Osteocyte (in vitro differentiated cells): ENCODE measurements at regions not wholly inside any gene's neighbourhood (a gene's known extent, or its start where the extent isn't known, plus 50 kb on each side); places are given as distances from the start of the nearest gene placed in this dataset.
A peak's percentile ranks its signal among the peaks of the same experiment; 100 is the strongest.

Experiments used
- DNase-seq: peaks from one replicate; pipeline ENCODE4 v3.0.0; 2021; ENCODE audit warnings: mixed read lengths; ENCODE audit not compliant: unreplicated experiment; ENCODE audit errors: extremely low spot score
- H3K27ac Mint-ChIP-seq: one replicate; pipeline ENCODE4 v1.8.0; 2021; ENCODE audit warnings: mild to moderate bottlenecking, mixed read lengths; ENCODE audit not compliant: unreplicated experiment
- H3K27me3 Mint-ChIP-seq: one replicate; pipeline ENCODE4 v1.8.0; 2021; ENCODE audit warnings: mixed read lengths; ENCODE audit not compliant: unreplicated experiment
- H3K36me3 Mint-ChIP-seq: one replicate; pipeline ENCODE4 v1.8.0; 2021; ENCODE audit warnings: mixed read lengths; ENCODE audit not compliant: unreplicated experiment
- H3K4me1 Mint-ChIP-seq: one replicate; pipeline ENCODE4 v1.8.0; 2021; ENCODE audit warnings: mixed read lengths; ENCODE audit not compliant: unreplicated experiment
- H3K4me3 Mint-ChIP-seq: one replicate; pipeline ENCODE4 v1.8.0; 2021; ENCODE audit warnings: mild to moderate bottlenecking, moderate library complexity, mixed read lengths; ENCODE audit not compliant: unreplicated experiment
- H3K9me3 Mint-ChIP-seq: one replicate; pipeline ENCODE4 v1.8.0; 2021; ENCODE audit warnings: mixed read lengths; ENCODE audit not compliant: unreplicated experiment
- CTCF ChIP-seq: fragments of 200-600 bp; sonication (generic); IDR thresholded peaks from 2 replicates; pipeline ENCODE4 v1.5.0; 2021; ENCODE audit warnings: antibody characterized with exemption, mild to moderate bottlenecking, moderate library complexity

GRCh38 chr1:201748335-201748734 is 80.6 kb upstream of the IPO9 start:
- Mint-ChIP-seq H3K4me3 (peak overlapping the region; percentile 59), H3K4me1 (peaks cover 98% of the 10 kb centered on the region), H3K27ac (peak overlapping the region; percentile 94)

GRCh38 chr1:201749059-201749690 is 79.8 kb upstream of the IPO9 start:
- Mint-ChIP-seq H3K4me3 (peak overlapping the region; percentile 23), H3K36me3 (peaks cover 25% of the 10 kb centered on the region), H3K27me3 (no peaks in the 10 kb centered on the region), H3K4me1 (peaks cover 99% of the 10 kb centered on the region), H3K9me3 (no peaks in the 10 kb centered on the region), H3K27ac (peak overlapping the region; percentile 94)
- TF ChIP-seq CTCF, result no peak
- DNase-seq, result no peak

More at GRCh38 chr1:201748335-201748734, 80.6 kb upstream of the IPO9 start:
- H3K9me3 Mint-ChIP-seq, result no peaks in the 10 kb centered on the region
- TF ChIP-seq CTCF, result no peak
- DNase-seq, result peak; percentile 77
- peaks cover 29% of the 10 kb centered on the region for H3K36me3 Mint-ChIP-seq
- H3K27me3 Mint-ChIP-seq, result no peaks in the 10 kb centered on the region

GRCh38 chr1:201750120-201750519 is 78.8 kb upstream of the IPO9 start:
- Mint-ChIP-seq H3K27me3 (no peaks in the 10 kb centered on the region), H3K9me3 (no peaks in the 10 kb centered on the region), H3K4me1 (peaks cover 100% of the 10 kb centered on the region), H3K36me3 (peaks cover 19% of the 10 kb centered on the region), H3K4me3 (peak overlapping the region; percentile 47), H3K27ac (peak overlapping the region; percentile 94)
- no peak for DNase-seq
- no peak for TF ChIP-seq CTCF

DNA sequence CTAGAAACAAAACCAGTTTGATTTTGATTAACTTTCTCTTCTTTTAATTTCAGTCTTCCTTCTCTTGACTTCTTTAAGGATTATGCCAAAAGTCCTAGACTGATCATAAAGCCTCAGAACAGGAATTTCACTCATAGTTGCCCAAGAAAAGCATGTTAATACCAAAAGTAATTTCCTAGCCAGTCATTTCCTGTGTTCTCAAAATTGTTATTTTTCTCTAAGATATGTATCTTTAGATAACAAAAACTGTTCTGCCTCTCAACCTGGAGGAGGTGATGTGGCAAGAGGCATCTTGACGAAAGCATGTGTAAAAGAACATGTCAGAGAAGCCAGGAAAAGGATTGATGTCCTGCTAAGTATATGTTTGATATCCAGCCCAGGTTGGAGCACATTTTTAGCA is 78.0 kb upstream of the IPO9 start:
- peaks cover 16% of the 10 kb centered on the region for H3K36me3 Mint-ChIP-seq
- no peaks in the 10 kb centered on the region for H3K9me3 Mint-ChIP-seq
- H3K4me1 Mint-ChIP-seq, result peaks cover 100% of the 10 kb centered on the region
- peak overlapping the region; percentile 94 for H3K27ac Mint-ChIP-seq
- TF ChIP-seq CTCF, result no peak
- DNase-seq, result no peak
- H3K4me3 Mint-ChIP-seq, result peak overlapping the region; percentile 47
- H3K27me3 Mint-ChIP-seq, result no peaks in the 10 kb centered on the region

- H3K9me3 Mint-ChIP-seq, result no peaks in the 10 kb centered on the region
- no peaks in the 10 kb centered on the region for H3K27me3 Mint-ChIP-seq
- H3K4me1 Mint-ChIP-seq, result peaks cover 100% of the 10 kb centered on the region
- H3K36me3 Mint-ChIP-seq, result peaks cover 13% of the 10 kb centered on the region
- peak overlapping the region; percentile 94 for H3K27ac Mint-ChIP-seq
- no peak for DNase-seq
- peak overlapping the region; percentile 14 for H3K4me3 Mint-ChIP-seq
- TF ChIP-seq CTCF, result no peak
These were observed 77.1 kb upstream of the IPO9 start for GRCh38 chr1:201751872-201752271.
